Activated naive CD8-positive, alpha-beta T cell treated with anti-CD3 and anti-CD28 coated beads for 36 hours (primary cell): ENCODE measurements at regions not wholly inside any gene's neighbourhood (a gene's known extent, or its start where the extent isn't known, plus 50 kb on each side); places are given as distances from the start of the nearest gene placed in this dataset.
"Not testable (repeated sequence)": the region's sequence is repeated elsewhere in the genome, so short reads cannot be mapped to it uniquely, and the experiment has no call there.

Experiments
- DNase-seq: peaks from one replicate; pipeline ENCODE4 v3.0.0; 2021
- H3K27ac Mint-ChIP-seq: one replicate; pipeline ENCODE4 v1.8.0; 2022; ENCODE audit warnings: mild to moderate bottlenecking, moderate library complexity, mixed read lengths
- H3K27me3 Mint-ChIP-seq: one replicate; pipeline ENCODE4 v1.8.0; 2022; ENCODE audit warnings: mild to moderate bottlenecking, mixed read lengths
- H3K36me3 Mint-ChIP-seq: one replicate; pipeline ENCODE4 v1.8.0; 2021; ENCODE audit warnings: mild to moderate bottlenecking, mixed read lengths
- H3K4me1 Mint-ChIP-seq: one replicate; pipeline ENCODE4 v1.8.0; 2021; ENCODE audit warnings: mixed read lengths
- H3K4me3 Mint-ChIP-seq: one replicate; pipeline ENCODE4 v1.8.0; 2022; ENCODE audit warnings: mild to moderate bottlenecking, moderate library complexity, mixed read lengths
- H3K9me3 Mint-ChIP-seq: one replicate; pipeline ENCODE4 v1.8.0; 2022; ENCODE audit warnings: mixed read lengths

DNA sequence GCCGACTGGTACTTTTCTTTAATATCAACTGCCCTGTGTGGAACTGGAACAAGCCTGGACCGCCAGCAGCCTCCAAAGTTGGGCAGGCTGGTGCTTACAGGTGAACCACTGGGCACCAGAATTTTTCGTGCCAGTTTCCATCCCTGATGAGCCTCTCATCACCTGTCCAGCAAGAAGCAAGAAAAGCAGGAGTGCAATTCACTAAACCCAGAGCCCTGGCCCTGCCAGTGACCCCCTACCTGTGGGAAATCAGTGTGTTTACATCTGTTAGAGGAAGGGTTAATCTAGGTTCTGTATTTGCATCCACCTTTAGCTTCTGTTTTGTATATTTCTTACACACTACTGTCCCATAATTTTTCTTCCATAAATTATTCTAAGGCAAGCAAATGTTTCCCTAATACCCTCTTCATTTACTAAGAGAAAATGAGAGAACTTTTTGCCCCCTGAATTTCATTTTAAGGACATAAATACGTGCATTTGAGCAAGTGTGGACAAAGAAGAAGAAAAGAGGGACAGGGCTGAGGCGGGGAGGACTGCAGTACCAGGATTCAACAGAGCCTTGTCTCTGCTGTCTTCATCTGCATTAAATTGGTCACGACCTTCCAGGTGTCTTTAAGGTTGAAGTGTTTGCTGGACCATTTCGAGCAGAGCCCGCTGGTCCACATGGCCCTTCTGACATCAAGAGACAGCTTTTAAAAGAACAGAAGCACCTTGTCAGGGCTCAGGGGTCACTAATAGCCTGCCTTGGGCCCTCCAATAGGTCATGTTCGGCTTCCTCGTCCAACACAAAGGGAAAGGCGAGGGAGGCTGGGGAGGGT lies 763.1 kb downstream of the BCL11A start:
- Mint-ChIP-seq H3K27me3 (no peaks in the 10 kb centered on the region), H3K27ac (no peak overlapping the region), H3K36me3 (no peaks in the 10 kb centered on the region)

DNA sequence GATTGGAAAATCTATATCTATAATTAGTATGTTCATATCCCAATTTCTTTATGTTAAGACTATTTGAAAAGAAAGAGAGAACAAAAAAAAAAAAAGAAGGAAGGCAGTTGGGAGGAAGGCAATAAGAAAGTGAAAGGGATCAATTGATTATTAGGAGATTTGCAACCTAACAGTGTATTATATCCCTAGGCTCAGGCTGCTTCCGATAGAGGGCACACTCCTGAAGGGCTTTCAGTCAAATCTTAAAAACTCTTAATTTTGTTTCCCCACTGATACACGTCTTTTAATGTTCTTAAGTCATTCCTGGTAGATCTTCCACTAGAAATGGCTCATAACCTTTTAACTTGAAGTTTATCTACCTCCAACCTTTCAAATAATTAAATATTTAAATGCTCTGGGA lies 763.9 kb downstream of the BCL11A start:
- no peaks in the 10 kb centered on the region for H3K36me3 Mint-ChIP-seq
- no peak for DNase-seq
- no peaks in the 10 kb centered on the region for H3K27me3 Mint-ChIP-seq
- H3K4me1 Mint-ChIP-seq, result no peaks in the 10 kb centered on the region
- no peak overlapping the region for H3K4me3 Mint-ChIP-seq
- H3K27ac Mint-ChIP-seq, result no peak overlapping the region
- peaks cover 2% of the 10 kb centered on the region for H3K9me3 Mint-ChIP-seq

More for the DNA sequence above, 763.1 kb downstream of the BCL11A start:
- Mint-ChIP-seq H3K4me1 (no peaks in the 10 kb centered on the region), H3K9me3 (peaks cover 2% of the 10 kb centered on the region), H3K4me3 (no peak overlapping the region)
- no peak for DNase-seq

DNA sequence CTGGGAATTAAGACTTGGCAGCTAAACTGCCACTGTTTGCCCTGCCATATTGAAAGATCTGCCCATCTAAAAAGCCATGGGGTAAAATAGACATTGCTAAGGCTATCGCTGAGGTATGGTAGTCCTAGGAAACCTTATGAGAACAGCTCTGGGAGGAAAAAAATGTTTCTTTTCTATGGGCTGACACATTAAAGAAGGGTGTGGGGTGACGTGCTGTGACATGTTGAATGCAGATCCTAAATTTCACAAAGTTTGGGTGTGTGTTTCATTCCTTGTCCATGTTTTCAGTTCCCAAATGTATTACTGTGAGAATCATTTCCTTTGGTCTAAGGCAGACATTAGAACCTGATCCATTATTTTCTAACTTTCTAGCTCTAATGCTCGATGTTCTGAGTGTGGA lies 766.4 kb downstream of the BCL11A start:
- Mint-ChIP-seq H3K27ac (no peak overlapping the region), H3K4me1 (no peaks in the 10 kb centered on the region), H3K27me3 (no peaks in the 10 kb centered on the region), H3K4me3 (no peak overlapping the region), H3K36me3 (no peaks in the 10 kb centered on the region), H3K9me3 (no peaks in the 10 kb centered on the region)
- no peak for DNase-seq

DNA sequence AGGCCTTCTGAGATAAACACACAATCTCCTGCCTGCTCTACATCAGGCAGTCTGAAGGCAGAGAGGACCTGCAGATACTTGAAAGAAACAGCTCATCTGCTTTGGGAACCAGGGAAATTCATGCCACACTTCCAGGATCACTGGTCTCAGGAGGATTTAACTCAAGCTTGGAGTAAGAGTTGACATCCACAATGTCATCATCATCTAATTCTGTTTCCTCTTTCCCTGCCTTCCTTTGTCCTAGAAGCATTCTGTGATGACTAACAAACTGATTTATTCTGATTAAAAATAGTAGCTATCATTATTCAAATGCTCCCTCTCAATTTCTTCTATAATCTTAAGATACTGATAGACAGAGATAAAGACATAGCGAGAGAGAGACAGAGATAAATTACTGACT lies 766.8 kb downstream of the BCL11A start:
- no peaks in the 10 kb centered on the region for H3K9me3 Mint-ChIP-seq
- no peak overlapping the region for H3K4me3 Mint-ChIP-seq
- DNase-seq, result no peak
- H3K36me3 Mint-ChIP-seq, result no peaks in the 10 kb centered on the region
- no peaks in the 10 kb centered on the region for H3K27me3 Mint-ChIP-seq
- no peak overlapping the region for H3K27ac Mint-ChIP-seq
- no peaks in the 10 kb centered on the region for H3K4me1 Mint-ChIP-seq

DNA sequence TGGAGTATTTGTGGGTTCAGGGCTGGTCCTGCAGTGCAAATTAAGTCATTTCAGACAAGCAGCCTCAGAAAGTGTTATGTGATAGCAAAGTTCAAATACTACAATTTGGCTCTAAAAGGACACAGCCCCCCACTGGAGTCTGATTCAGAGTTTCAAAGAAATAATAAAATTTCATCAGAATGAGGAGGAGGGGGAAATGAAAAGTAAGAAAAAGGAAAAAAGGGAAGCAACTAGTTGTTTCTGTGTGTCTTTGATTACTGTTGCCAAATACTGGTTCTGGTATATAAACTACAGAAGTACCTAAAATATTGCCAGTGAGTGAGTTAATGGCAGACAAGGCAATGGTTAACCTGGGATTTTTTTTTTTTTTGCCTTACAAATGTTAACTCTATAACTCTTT lies 773.9 kb downstream of the BCL11A start:
- Mint-ChIP-seq H3K9me3 (no peaks in the 10 kb centered on the region), H3K27me3 (no peaks in the 10 kb centered on the region), H3K4me3 (no peak overlapping the region), H3K4me1 (no peaks in the 10 kb centered on the region), H3K36me3 (no peaks in the 10 kb centered on the region), H3K27ac (no peak overlapping the region)
- no peak for DNase-seq

DNA sequence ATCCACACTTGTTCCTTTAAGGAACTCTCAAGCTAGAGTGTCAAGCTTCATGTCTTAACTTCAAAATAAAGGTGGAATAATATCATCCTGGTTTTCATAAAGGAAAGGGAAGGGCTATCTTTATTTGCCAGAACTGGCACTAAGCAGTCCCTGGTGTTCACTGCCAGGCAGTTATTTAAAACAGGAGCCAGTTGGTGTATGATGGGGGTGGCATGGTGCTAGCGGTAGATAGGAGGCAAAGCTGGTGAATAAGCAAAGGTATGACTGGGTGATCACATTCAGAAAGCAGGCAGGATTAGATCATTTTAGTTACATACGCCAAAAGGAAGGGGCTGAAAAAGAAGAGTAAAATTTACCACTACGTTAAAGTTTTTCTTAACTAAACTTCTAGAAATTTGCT lies 776.3 kb downstream of the BCL11A start:
- Mint-ChIP-seq H3K4me1 (no peaks in the 10 kb centered on the region), H3K27ac (no peak overlapping the region), H3K4me3 (no peak overlapping the region), H3K36me3 (no peaks in the 10 kb centered on the region), H3K9me3 (no peaks in the 10 kb centered on the region), H3K27me3 (no peaks in the 10 kb centered on the region)
- DNase-seq, result no peak

DNA sequence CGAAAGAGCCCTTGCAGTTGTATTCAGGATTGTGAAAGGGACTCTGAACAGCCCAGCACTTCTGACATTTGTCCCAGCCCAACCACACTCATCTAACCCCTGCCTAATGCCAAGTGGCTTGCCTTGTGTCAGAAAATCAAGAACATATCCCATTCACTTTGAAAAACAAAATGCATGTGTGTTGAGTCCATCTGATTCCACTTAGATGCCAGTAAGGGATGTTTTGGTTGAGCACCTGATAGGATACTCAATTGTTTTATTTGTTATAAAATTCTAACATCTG lies 776.8 kb downstream of the BCL11A start:
- Mint-ChIP-seq H3K36me3 (no peaks in the 10 kb centered on the region), H3K27ac (no peak overlapping the region), H3K9me3 (no peaks in the 10 kb centered on the region), H3K4me1 (no peaks in the 10 kb centered on the region), H3K27me3 (no peaks in the 10 kb centered on the region), H3K4me3 (no peak overlapping the region)
- no peak for DNase-seq

DNA sequence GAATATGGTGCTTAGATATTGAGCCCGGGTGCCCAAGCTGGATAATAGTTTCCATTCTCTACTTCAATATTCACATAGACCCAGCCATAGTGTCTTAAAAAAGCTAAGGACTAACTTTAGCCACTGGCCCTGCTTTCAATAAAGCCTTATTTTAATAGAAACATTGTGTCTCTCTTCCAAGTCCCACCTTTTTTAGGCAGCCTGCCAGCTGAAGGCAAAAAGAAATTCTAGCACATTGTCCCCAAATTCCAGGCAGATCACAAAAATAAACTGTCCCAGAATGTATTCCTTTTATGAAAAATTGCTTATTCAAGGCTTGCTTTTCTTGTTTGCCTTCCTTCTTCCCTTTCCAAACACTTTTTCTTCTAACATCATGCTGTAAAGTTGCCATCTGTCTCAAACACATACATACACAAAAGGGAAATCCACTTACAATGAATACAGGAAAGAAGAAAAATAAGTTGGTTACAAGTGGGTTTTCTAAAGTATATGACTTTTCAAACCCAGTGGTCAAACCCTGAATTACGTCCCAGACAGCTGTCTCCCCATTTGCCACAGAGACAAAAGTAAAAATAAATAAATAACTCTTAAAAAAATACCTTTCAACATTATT lies 778.5 kb downstream of the BCL11A start:
- H3K36me3 Mint-ChIP-seq, result no peaks in the 10 kb centered on the region
- H3K27ac Mint-ChIP-seq, result no peak overlapping the region
- H3K9me3 Mint-ChIP-seq, result no peaks in the 10 kb centered on the region
- no peak overlapping the region for H3K4me3 Mint-ChIP-seq
- no peaks in the 10 kb centered on the region for H3K4me1 Mint-ChIP-seq
- H3K27me3 Mint-ChIP-seq, result peaks cover 4% of the 10 kb centered on the region
- DNase-seq, result no peak

DNA sequence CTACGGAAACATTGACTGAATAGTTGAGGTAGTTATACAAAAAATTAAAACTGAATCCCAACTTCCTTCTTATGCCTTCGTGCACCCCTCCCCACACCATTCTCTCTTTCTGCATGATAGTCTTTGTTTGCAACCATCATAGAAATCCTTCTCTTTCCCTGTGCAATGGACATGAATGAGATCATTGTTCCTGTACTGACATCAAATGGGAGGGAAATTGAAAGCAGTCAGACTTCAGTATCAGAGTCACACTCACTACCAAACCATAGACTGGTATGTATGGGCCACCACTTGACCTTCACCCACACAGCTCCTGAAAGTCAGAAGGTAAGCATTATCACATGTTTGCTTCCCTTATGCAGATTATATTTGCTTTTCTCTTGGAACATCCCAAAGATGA lies 782.8 kb downstream of the BCL11A start:
- Mint-ChIP-seq H3K9me3 (no peaks in the 10 kb centered on the region), H3K4me3 (no peak overlapping the region), H3K27ac (no peak overlapping the region), H3K36me3 (no peaks in the 10 kb centered on the region), H3K4me1 (no peaks in the 10 kb centered on the region), H3K27me3 (peaks cover 4% of the 10 kb centered on the region)
- DNase-seq, result no peak

DNA sequence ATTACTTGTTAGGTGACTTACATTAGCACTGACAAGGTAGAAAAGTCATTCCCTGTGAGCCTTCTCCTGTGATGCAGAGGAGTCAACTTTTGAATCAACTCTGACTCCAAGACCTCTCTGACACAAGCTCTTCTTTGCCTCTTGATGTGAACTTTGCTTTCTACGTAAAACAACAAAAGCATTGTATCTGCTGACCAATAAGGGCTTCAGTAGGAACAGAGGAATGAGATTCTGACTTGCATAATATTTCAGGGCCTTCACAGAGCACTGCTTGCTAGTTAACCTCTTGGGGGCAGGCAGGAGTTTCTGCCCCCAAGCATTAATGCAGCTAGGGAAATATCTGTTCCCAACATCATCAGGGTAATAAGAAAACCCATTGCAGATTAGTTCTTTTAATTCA lies 791.5 kb downstream of the BCL11A start:
- H3K9me3 Mint-ChIP-seq, result no peaks in the 10 kb centered on the region
- H3K4me1 Mint-ChIP-seq, result no peaks in the 10 kb centered on the region
- H3K27ac Mint-ChIP-seq, result no peak overlapping the region
- H3K4me3 Mint-ChIP-seq, result no peak overlapping the region
- no peaks in the 10 kb centered on the region for H3K36me3 Mint-ChIP-seq
- H3K27me3 Mint-ChIP-seq, result no peaks in the 10 kb centered on the region
- no peak for DNase-seq

DNA sequence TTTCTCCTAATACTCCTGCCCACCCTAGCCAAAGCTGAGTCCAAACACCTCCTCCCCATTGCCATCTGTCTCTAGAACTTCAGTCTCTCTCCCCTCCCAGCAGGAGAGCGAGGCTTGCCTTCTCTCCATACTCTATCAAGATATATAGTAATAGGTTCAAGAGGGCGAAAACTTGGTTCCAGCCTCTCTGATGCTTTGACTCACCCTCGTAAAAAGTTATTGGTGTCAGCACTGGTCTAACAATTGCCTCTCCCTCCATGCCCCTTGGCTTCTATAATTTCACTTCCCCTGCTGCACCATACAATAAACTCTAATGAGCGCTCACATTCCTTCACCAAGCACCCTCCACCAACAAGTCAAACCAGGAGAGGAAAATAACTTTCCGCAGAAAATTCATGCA lies 797.3 kb downstream of the BCL11A start:
- H3K4me1 Mint-ChIP-seq, result no peaks in the 10 kb centered on the region
- no peak overlapping the region for H3K27ac Mint-ChIP-seq
- no peaks in the 10 kb centered on the region for H3K9me3 Mint-ChIP-seq
- no peak for DNase-seq
- no peaks in the 10 kb centered on the region for H3K27me3 Mint-ChIP-seq
- H3K36me3 Mint-ChIP-seq, result no peaks in the 10 kb centered on the region
- no peak overlapping the region for H3K4me3 Mint-ChIP-seq

DNA sequence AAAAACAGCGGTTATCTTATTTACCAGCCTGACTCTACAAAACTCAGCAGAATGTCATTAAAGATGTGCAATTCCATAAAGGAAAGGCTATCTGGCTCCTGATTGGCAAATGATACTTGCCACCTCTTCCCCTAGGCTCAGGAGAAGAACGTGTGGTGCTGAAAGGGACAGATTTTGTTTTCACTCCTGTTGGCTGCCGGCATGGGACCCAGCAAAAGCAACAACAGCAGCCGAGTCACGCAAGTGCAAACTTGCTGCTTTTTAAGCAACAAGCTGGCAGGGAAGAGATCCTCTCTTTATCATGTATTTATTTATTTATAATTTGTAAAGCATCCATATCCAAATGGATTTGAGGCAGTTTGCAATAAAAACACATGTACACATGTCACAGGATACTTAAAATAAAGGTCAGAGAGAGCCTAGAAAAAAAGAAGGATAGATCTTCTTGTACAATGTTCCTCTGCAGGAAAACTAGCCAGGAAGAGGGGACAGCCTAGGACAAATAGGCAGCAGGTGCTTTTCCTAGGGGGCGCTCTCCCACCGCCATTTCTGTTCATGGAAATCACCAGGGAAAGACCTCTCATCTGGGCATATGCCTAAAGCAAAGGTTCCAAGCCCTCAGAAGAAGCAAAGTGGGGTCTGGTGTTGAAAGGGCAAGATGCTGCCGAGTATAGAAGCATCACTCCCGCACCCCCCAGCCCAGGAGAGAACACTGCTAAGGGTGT lies 799.3 kb downstream of the BCL11A start:
- Mint-ChIP-seq H3K4me3 (no peak overlapping the region), H3K4me1 (no peaks in the 10 kb centered on the region), H3K36me3 (no peaks in the 10 kb centered on the region), H3K9me3 (no peaks in the 10 kb centered on the region), H3K27me3 (no peaks in the 10 kb centered on the region), H3K27ac (no peak overlapping the region)
- DNase-seq, result no peak

DNA sequence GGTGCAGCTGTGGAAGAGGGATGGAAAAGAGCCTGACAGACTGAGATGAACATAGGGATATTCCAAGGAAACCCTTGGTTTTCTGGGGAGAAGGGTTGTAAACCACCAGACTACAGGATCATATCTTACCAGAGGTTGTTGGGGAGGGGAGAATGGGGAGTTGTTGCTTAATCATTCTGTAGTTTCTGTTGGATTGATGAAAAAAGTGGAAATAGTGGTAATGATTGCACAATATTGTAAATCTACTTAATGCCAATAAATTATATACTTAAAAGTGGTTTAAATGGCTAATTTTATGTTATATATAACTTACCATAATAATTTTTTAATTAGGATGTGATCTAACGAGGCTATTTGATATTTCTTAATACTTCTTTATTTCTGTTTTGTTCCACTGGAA lies 800.9 kb downstream of the BCL11A start:
- Mint-ChIP-seq H3K4me1 (no peaks in the 10 kb centered on the region), H3K4me3 (no peak overlapping the region), H3K27me3 (no peaks in the 10 kb centered on the region), H3K27ac (no peak overlapping the region), H3K36me3 (no peaks in the 10 kb centered on the region), H3K9me3 (no peaks in the 10 kb centered on the region)
- no peak for DNase-seq

DNA sequence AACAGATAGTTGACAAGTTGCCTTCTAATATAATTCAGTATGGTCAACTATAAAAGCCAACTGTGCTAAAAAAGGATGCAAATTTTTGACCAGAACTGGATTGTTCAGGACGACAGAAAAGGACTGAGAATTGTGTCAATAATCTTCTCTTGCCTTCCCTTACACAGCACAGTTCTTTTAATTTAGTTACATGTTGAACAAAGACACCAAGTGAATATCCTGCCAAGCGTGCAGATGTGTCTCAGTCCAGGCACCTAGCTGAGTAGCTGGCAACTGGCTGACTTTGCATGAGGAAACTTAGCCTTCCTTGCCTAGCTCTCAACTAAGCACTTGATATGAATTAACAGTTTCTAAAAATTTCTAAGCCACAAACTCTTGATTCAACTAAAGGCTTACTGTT lies 801.4 kb downstream of the BCL11A start:
- H3K4me1 Mint-ChIP-seq, result no peaks in the 10 kb centered on the region
- no peak overlapping the region for H3K4me3 Mint-ChIP-seq
- no peak overlapping the region for H3K27ac Mint-ChIP-seq
- H3K27me3 Mint-ChIP-seq, result no peaks in the 10 kb centered on the region
- H3K36me3 Mint-ChIP-seq, result no peaks in the 10 kb centered on the region
- H3K9me3 Mint-ChIP-seq, result no peaks in the 10 kb centered on the region
- no peak for DNase-seq

DNA sequence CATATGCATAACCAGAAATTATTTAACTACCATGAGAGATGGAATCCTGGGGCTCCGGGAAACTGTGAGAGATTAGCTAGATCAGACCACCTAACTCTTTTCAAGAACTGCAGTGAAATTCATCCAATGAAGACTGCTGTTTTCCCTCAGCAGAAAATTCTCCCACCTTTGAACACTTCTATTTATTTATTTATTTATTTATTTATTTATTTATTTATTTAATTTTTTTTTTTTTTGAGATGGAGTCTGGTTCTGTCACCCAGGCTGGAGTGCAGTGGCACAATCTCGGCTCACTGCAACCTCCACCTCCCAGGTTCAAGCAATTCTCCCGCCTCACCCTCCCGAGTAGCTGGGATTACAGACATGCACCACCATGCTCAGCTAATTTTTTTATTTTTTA lies 802.2 kb downstream of the BCL11A start:
- not testable (repeated sequence) for H3K27me3 Mint-ChIP-seq, H3K4me3 Mint-ChIP-seq, H3K4me1 Mint-ChIP-seq, H3K9me3 Mint-ChIP-seq, H3K27ac Mint-ChIP-seq, H3K36me3 Mint-ChIP-seq, DNase-seq

DNA sequence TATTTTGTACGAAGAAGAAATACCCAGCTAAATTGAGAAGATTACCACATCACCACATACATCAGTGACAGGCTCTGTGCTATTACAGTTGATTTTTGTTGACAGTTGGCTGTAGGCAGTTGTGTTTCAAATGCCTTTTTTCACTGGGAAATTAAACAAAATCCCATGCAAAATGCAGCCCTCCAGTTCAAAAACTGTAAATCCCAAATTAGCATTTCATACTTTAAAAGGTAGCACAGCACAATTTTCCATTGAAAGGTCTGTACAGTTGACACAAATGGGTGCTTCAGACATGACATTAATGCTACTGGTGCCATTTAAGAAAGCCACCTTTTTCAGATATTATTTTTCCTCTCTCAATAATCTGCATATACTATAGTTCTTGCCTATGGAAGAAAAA lies 807.2 kb downstream of the BCL11A start:
- Mint-ChIP-seq H3K27ac (no peak overlapping the region), H3K4me1 (no peaks in the 10 kb centered on the region), H3K27me3 (peaks cover 3% of the 10 kb centered on the region), H3K9me3 (no peaks in the 10 kb centered on the region), H3K36me3 (no peaks in the 10 kb centered on the region), H3K4me3 (no peak overlapping the region)
- DNase-seq, result no peak
